Esophagus squamous epithelium (tissue), 5 donors: ENCODE measurements at regions not wholly inside any gene's neighbourhood (a gene's known extent, or its start where the extent isn't known, plus 50 kb on each side); places are given as distances from the start of the nearest gene placed in this dataset.

Source experiments
- DNase-seq: peaks from one replicate; lab custom pipeline; 2025; lab: John Stamatoyannopoulos, UW
- H3K27ac ChIP-seq, 4 donors: fragments of 200-600 bp; sonication (generic); one replicate each; pipeline ENCODE4 v1.5.1; 2016 to 2019; ENCODE audit warnings: mild to moderate bottlenecking in 1 of 4
- H3K27me3 ChIP-seq, 4 donors: fragments of 200-600 bp; sonication (generic); 1 replicate in 3 of 4; 2 replicates in 1 of 4; pipeline versions ENCODE4 v1.5.1 to v1.6.0; 2017 to 2021; ENCODE audit warnings: antibody characterized with exemption in 1 of 4
- H3K36me3 ChIP-seq, 3 donors: fragments of 200-600 bp; sonication (generic); one replicate each; pipeline ENCODE4 v1.5.1; 2016 to 2019
- H3K4me1 ChIP-seq, 3 donors: fragments of 200-600 bp; sonication (generic); one replicate each; pipeline ENCODE4 v1.5.1; 2017 to 2019
- H3K4me3 ChIP-seq, 4 donors: fragments of 200-600 bp; sonication (generic); 1 replicate in 3 of 4; 2 replicates in 1 of 4; pipeline ENCODE4 v1.5.1; 2016 to 2019; ENCODE audit warnings: mild to moderate bottlenecking in 2 of 4, moderate library complexity in 1 of 4
- H3K9me3 ChIP-seq, 3 donors: fragments of 200-600 bp; sonication (generic); one replicate each; pipeline ENCODE4 v1.5.1; 2016 to 2019
- POLR2A ChIP-seq, 4 donors: fragments of 450-650 bp; IDR thresholded peaks; one replicate each; pipeline ENCODE4 v1.6.1; 2017; ENCODE audit warnings: antibody characterized with exemption in 4 of 4, mild to moderate bottlenecking in 4 of 4, moderate library complexity in 3 of 4
- WGBS, 2 donors: methylation state at CpG; one replicate each; pipeline ENCODE4 v1.1.5; 2018; 5-methylcytosine and 5-hydroxymethylcytosine counted together
- intact Hi-C: fragments of 100-400 bp; cut with DNase I; formaldehyde crosslinking; loops from one replicate; pipeline ENCODE4 v1.15.0; 2022
- TF ChIP-seq, protein P1 (sequence below), 6 experiments: fragments of 450-650 bp in 4 of 6; fragments of 200-600 bp in 2 of 6; sonication (generic) in 2 of 6; IDR thresholded peaks; one replicate each; pipeline ENCODE4 v1.5.1; 2016 to 2019; ENCODE audit warnings: antibody characterized with exemption in 6 of 6, mild to moderate bottlenecking in 4 of 6, moderate library complexity in 4 of 6
- donor health status: DM: yes; HTN: yes; CAD: no.

DNA sequence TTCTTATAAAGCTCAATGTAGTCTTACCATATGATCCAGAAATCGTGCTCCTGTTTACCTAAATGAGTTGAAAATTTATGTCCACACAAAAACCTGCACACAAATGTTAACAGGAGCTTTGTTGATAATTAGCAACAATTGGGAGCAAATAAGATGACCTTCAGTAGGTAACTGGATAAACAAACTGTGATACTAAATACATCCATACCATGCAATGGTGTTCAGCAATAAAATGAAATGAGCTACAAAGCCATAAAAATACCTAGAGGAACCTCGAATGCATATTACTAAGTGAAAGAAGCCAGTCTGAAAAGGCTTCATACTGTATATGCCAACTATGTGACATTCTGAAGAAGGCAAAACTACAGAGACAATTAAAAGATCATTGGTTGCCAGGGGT lies 185.6 kb upstream of the HNRNPA3 start:
- no peaks in the 10 kb centered on the region for H3K4me1 ChIP-seq
- no peak for TF ChIP-seq POLR2A (IDR thresholded peaks at IDR 0.05)
- WGBS, 2 donors = 57 to 69% methylated on average over 2 of the region's 2 CpGs

DNA sequence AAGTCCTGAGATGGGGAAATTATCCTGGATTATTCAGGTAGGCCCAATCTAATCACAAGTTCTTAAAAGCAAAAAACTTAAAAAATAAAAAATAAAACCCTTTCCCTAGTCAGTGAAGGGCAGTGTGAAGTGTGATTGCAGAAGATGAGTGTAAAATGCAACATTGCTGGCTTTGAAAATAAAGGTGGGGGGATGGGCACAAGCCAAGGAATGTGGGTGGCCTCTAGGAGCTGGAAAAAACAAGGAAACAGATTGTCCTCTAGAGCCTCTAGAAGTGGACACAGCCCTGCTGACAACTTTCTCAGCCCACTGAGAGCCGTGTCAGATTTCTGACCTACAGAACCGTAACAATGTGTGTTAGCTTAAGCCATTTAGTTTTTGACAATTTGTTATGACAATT lies 184.3 kb upstream of the HNRNPA3 start:
- H3K4me1 ChIP-seq = no peaks in the 10 kb centered on the region
- no peak for TF ChIP-seq POLR2A (IDR thresholded peaks at IDR 0.05)
- TF ChIP-seq, protein P1, sequence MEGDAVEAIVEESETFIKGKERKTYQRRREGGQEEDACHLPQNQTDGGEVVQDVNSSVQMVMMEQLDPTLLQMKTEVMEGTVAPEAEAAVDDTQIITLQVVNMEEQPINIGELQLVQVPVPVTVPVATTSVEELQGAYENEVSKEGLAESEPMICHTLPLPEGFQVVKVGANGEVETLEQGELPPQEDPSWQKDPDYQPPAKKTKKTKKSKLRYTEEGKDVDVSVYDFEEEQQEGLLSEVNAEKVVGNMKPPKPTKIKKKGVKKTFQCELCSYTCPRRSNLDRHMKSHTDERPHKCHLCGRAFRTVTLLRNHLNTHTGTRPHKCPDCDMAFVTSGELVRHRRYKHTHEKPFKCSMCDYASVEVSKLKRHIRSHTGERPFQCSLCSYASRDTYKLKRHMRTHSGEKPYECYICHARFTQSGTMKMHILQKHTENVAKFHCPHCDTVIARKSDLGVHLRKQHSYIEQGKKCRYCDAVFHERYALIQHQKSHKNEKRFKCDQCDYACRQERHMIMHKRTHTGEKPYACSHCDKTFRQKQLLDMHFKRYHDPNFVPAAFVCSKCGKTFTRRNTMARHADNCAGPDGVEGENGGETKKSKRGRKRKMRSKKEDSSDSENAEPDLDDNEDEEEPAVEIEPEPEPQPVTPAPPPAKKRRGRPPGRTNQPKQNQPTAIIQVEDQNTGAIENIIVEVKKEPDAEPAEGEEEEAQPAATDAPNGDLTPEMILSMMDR (IDR thresholded peaks at IDR 0.05) = no peak
- H3K27me3 ChIP-seq = no peaks in the 10 kb centered on the region
- no peak for DNase-seq
- H3K9me3 ChIP-seq = no peaks in the 10 kb centered on the region
- H3K27ac ChIP-seq = no peak overlapping the region
- H3K4me3 ChIP-seq = no peak overlapping the region
- 69 to 88% methylated on average over 2 of the region's 2 CpGs for WGBS, 2 donors
- intact Hi-C loops = no loop called here
- H3K36me3 ChIP-seq = no peaks in the 10 kb centered on the region

More for the DNA sequence above, 185.6 kb upstream of the HNRNPA3 start:
- no peaks in the 10 kb centered on the region for H3K9me3 ChIP-seq
- no peaks in the 10 kb centered on the region for H3K27me3 ChIP-seq
- no peaks in the 10 kb centered on the region for H3K36me3 ChIP-seq
- H3K4me3 ChIP-seq = no peak overlapping the region
- no peak for DNase-seq
- H3K27ac ChIP-seq = no peak overlapping the region
- intact Hi-C loops = no loop called here

GRCh38 chr2:177029075-177029474 lies 183.5 kb upstream of the HNRNPA3 start:
- H3K4me3 ChIP-seq = no peak overlapping the region
- no peaks in the 10 kb centered on the region for H3K27me3 ChIP-seq
- intact Hi-C loops = no loop called here
- TF ChIP-seq, protein P1 (IDR thresholded peaks at IDR 0.05) = no peak
- TF ChIP-seq POLR2A (IDR thresholded peaks at IDR 0.05) = no peak
- no peak overlapping the region for H3K27ac ChIP-seq
- H3K9me3 ChIP-seq = no peaks in the 10 kb centered on the region
- no peaks in the 10 kb centered on the region for H3K4me1 ChIP-seq
- DNase-seq = no peak
- 75 to 94% methylated on average over 2 of the region's 2 CpGs for WGBS, 2 donors
- no peaks in the 10 kb centered on the region for H3K36me3 ChIP-seq

- H3K27me3 ChIP-seq = no peaks in the 10 kb centered on the region
- no peak overlapping the region for H3K27ac ChIP-seq
- no peak for DNase-seq
- TF ChIP-seq POLR2A (IDR thresholded peaks at IDR 0.05) = no peak
- TF ChIP-seq, protein P1 (IDR thresholded peaks at IDR 0.05) = peak in 1 of 6 experiments; percentile 24
- no peak overlapping the region for H3K4me3 ChIP-seq
- no peaks in the 10 kb centered on the region for H3K36me3 ChIP-seq
- H3K4me1 ChIP-seq = no peaks in the 10 kb centered on the region
- intact Hi-C loops = no loop called here
- H3K9me3 ChIP-seq = no peaks in the 10 kb centered on the region
- WGBS, 2 donors = 56 to 62% methylated on average over 2 of the region's 2 CpGs
Observed at GRCh38 chr2:177029501-177029900, 183.1 kb upstream of the HNRNPA3 start.

DNA sequence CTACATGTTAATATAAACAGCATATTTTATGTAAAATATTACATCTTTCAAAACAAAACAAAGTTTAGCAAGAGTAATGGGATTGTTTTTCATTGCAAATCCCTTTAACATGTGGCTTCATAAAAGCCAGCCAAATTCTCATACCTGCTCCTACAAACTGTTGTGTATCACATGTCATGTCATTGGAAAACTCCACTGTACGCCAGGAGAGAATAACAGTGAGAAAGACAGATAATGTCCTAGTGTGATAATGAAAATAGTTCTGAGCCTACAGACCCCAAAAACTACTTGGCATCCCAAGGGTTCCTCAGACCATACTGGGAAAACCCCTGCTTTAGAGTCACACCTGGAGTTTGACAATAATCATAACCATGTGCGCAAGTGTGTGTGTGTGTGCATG lies 182.7 kb upstream of the HNRNPA3 start:
- Histone ChIP-seq H3K27ac (no peak overlapping the region), H3K36me3 (no peaks in the 10 kb centered on the region), H3K27me3 (no peaks in the 10 kb centered on the region), H3K9me3 (no peaks in the 10 kb centered on the region), H3K4me3 (no peak overlapping the region), H3K4me1 (no peaks in the 10 kb centered on the region)
- intact Hi-C loops = no loop called here
- TF ChIP-seq, protein P1 (IDR thresholded peaks at IDR 0.05) = no peak
- no peak for TF ChIP-seq POLR2A (IDR thresholded peaks at IDR 0.05)
- 85 to 91% methylated on average over 2 of the region's 2 CpGs for WGBS, 2 donors
- no peak for DNase-seq
